H1 (cell line): ENCODE measurements at regions not wholly inside any gene's neighbourhood (a gene's known extent, or its start where the extent isn't known, plus 50 kb on each side); places are given as distances from the start of the nearest gene placed in this dataset.

Source experiments
- CHD1 ChIP-seq: IDR thresholded peaks from 2 replicates; pipeline ENCODE4 v1.6.1; 2012; ENCODE audit warnings: low read depth, low read length, improper control_type of control experiment
- E2F6 ChIP-seq: IDR thresholded peaks from 2 replicates; pipeline ENCODE4 v1.6.1; 2012; ENCODE audit warnings: inconsistent platforms
- JUND ChIP-seq: IDR thresholded peaks from 2 replicates; pipeline ENCODE4 v1.6.1; 2011; ENCODE audit warnings: mild to moderate bottlenecking, improper control_type of control experiment, low read length
- SAP30 ChIP-seq: fragments of 300-600 bp; sonication (generic); IDR thresholded peaks from 2 replicates; pipeline ENCODE4 v1.7.1; 2012; ENCODE audit warnings: low read length, moderate library complexity, mild to moderate bottlenecking, inconsistent platforms; ENCODE audit not compliant: insufficient read depth, insufficient replicate concordance

- TF ChIP-seq E2F6 (no peak), JUND (no peak), CHD1 (no peak), SAP30 (no peak)
Observed at GRCh38 chr12:4212845-4213244, 60.7 kb upstream of the CCND2 start (continued).
